ENCODE measurements at regions not wholly inside any gene's neighbourhood (a gene's known extent, or its start where the extent isn't known, plus 50 kb on each side); places are given as distances from the start of the nearest gene placed in this dataset.
"Not testable (repeated sequence)": the region's sequence is repeated elsewhere in the genome, so short reads cannot be mapped to it uniquely, and the experiment has no call there.

DNA sequence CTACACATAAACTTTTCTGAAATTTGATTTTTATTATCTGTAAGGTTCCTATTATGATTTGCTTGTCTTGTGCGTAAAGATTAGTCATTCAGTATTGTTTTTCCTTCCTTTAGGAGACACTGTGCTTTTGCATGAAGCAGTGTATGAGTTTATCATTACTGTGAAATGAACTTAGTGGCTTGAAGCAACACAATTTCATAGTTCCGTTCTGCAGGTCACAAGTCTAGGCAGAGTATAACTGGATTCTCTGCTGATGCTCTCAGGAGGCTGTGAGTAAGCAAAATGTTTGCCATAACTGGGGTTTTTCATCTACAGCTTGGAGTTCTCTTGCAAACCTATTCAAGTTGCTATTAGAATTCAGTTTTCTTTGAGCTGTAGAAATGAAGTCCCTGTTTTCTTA lies 1136.1 kb downstream of the OTOL1 start:
- DNase-seq (ENCODE audit: low spot score), result no peak

DNA sequence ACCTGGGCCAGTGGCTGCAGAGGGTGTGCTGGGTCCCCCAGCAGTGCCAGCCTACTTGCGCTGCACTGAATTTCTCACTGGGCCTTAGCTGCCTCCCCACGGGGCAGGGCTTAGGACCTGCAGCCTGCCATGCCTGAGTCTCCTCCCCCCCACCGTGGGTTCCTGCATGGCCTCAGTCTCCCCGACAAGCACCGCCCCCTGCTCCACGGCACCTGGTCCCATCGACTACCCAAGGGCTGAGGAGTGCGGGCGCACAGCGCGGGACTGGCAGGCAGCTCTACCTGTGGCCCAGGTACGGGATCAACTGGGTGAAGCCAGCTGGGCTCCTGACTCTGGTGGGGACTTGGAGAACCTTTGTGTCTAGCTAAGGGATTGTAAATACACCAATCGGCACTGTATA lies 1143.6 kb downstream of the OTOL1 start:
- DNase-seq (ENCODE audit: low spot score), result not testable (repeated sequence)

- DNase-seq (ENCODE audit: low spot score), result no peak
These were observed 1144.7 kb downstream of the OTOL1 start for GRCh38 chr3:162641317-162641716.

- DNase-seq (ENCODE audit: low spot score), result no peak
These were observed 1145.3 kb downstream of the OTOL1 start for GRCh38 chr3:162641907-162642306.

DNA sequence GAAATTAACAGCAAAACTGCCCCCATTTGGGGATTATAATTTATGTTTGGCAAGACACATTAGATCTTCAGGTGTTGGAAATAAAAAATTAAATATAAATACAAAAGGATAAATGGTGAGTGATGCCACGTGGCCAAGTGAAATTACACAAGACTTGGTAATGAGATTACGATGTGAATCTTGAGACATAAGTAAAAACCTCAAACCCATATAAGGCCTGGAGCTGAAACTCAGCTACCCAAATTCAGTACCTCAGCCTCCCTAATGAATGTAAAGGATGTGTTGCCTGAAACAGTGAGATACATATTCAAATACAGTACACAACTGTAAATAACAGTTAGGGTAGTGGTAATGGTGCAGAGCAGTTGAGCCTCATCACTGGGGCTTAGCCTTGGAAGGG lies 1146.6 kb downstream of the OTOL1 start:
- no peak for DNase-seq (ENCODE audit: low spot score)

DNA sequence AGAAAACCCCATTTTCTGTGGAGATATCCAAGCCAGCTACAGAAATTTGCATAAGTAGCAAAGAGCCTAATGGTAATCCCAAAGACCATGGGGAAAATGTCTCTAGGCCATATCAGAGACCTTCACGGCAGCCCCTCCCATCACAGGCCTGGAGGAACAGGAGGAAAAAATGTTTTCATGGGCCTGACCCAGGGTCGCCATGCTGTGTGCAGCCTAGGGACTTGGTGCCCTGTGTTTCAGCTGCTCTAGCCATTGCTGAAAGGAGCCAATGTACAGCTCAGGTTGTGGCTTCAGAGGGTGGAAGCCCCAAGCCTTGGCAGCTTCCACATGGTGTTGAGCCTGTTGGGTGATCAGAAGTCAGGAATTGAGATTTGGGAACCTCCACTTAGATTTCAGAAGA lies 1150.7 kb downstream of the OTOL1 start:
- DNase-seq (ENCODE audit: low spot score), result no peak

DNA sequence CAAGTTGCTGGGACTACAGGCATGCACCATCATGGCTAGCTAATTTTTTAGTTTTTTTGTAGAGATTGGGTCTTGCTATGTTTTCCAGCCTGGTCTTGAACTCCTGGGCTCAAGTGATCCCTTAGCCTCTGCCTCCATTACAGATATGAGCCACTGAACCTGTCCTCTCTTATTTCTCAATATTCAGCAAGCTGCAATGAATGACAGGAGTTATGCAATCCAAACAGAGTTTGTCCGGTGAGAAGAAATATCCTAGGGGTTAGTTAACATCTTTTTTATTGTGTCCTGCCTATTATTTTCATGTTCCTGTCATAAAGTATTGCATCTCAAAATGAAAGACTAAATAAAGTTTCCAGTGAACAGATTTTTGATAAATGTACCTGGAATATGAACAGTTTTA lies 1161.4 kb downstream of the OTOL1 start:
- DNase-seq (ENCODE audit: low spot score), result no peak

GRCh38 chr3:162665684-162666391 lies 1169.2 kb downstream of the OTOL1 start:
- no peak for DNase-seq (ENCODE audit: low spot score)

- DNase-seq (ENCODE audit: low spot score), result no peak
These were observed 1170.2 kb downstream of the OTOL1 start for GRCh38 chr3:162666835-162667234.

GRCh38 chr3:162670181-162670580 lies 1173.6 kb downstream of the OTOL1 start:
- no peak for DNase-seq (ENCODE audit: low spot score)

- no peak for DNase-seq (ENCODE audit: low spot score)
These were observed 1180.9 kb downstream of the OTOL1 start for GRCh38 chr3:162677475-162677874.

DNA sequence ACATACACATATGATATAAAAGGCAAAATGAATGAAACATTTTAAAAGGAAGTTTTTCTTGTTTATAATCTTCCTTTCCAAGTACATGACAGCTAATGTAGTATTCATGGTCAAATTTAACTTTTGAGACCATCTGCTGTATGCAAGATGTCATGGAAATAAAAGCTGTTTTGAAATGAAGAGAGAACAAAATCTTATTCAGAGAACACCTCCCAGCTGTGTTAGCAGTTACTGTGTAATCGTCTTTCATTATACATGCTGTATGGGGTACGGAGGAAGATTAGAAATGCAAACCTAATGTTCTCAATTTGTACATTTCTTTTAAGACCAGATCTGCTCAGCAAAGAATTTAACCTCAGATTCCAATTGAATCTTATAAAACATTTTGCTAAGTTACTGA lies 1182.3 kb downstream of the OTOL1 start:
- DNase-seq (ENCODE audit: low spot score), result no peak

GRCh38 chr3:162684260-162684659 lies 1187.7 kb downstream of the OTOL1 start:
- DNase-seq (ENCODE audit: low spot score), result no peak

DNA sequence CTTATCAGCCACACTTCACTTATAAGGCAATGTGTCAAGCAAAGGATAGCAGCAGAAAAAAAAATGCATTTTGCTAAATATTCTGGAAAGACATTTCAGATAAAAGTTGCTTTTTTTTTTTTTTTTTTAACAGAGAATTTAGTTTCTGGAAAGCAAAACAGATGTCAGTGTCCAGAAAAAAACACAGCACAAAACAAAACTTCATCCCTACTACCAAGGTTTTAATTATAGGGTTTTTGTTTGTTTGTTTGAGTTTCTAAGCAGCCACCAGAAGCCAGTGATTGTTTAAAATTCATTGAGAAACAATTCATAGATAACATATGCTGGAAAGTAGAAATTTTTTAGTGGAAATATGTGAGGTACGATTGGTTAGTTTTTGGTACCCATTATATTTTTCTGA lies 1202.7 kb downstream of the OTOL1 start:
- DNase-seq (ENCODE audit: low spot score), result no peak

DNA sequence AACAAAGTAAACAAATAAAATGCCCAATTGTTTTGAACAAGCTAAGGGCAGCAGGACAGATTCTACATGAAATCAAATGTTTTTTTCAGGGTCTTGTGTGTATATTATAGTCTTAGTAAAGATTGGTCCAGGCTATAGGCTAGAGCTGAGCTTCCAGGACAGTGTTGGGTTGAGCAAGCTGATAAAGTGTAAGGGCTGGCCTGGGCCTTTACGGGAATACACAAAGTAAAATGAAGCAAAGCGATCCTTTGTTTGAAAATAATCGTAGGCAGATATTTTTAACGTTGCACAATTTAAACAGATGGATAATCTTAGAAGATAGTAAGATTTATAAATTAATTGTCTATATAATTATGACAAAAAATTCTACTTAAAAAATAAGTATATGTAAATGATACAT lies 1204.6 kb downstream of the OTOL1 start:
- DNase-seq (ENCODE audit: low spot score), result no peak

DNA sequence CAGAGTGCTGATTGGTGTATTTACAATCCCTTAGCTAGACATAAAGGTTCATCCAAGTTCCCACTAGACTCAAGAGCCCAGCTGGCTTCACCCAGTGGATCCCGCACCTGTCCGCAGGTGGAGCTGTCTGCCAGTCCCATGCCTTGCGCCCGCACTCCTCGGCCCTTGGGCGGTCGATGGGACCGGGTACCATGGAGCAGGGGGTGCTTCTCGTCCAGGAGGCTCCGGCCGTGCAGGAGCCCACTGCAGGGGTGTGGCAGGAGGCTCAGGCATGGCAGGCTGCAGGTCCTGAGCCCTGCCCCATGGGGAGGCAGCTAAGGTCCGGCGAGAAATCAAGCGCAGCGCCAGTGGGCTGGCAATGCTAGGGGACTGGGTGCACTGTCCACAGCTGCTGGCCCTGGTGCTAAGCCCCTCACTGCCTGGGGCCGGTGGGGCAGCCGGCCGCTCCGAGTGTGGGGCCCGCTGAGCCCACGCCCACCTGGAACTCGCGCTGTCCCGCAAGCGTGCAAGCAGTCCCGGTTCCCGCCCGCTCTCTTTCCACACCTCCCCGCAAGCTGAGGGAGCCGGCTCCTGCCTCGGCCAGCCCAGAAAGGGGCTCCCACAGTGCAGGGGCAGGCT lies 1206.3 kb downstream of the OTOL1 start:
- no peak for DNase-seq (ENCODE audit: low spot score)

DNA sequence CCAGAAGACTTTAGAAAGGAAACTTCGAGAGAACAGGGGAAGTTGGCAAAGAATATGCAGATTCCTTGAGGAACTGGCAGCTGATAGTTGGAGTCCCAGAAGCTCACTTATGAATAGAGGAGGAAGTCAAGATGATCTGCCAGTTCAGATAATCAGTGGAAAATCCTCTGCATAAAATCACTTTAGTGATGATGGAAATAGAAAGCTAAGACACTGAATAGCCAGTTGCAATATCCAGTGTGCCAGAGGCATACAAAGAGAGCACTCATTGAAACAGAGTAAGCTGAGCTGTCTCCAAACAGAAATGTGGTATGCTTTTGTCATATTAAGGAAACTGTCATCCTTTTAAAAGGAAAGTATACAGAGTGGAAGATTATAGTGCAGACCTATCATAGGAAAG lies 1207.6 kb downstream of the OTOL1 start:
- DNase-seq (ENCODE audit: low spot score), result no peak

DNA sequence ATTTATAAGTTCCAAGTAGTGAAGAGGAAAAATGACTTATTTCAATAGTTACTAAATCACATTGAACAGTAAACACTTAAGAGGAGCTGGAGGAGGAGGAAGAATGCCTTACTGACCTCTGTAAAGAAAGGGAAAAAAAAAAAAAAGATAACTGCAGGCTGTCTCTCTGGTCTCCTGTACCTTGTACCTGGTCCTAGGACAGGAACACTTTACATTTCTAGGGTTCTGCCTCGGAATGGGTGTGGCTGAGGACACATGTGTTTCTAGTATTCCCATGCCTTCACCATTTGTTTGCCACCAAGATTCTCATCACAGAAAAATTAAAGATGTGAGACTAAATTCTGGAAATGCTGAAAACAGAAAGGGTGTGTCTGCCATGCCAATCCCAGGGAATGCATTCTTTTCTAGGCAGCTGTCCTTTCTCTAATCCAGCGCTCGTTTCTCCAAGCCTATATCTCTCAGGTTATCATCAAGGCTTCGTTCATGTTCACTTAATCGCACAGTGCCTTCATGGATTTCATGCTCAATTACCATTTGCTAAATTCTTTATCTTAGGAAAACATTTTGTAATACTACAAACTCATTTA lies 1208.3 kb downstream of the OTOL1 start:
- no peak for DNase-seq (ENCODE audit: low spot score)

GRCh38 chr3:162708394-162708793 lies 1211.8 kb downstream of the OTOL1 start:
- DNase-seq (ENCODE audit: low spot score), result not testable (repeated sequence)

GRCh38 chr3:162708942-162709706 lies 1212.5 kb downstream of the OTOL1 start:
- not testable (repeated sequence) for DNase-seq (ENCODE audit: low spot score)

DNA sequence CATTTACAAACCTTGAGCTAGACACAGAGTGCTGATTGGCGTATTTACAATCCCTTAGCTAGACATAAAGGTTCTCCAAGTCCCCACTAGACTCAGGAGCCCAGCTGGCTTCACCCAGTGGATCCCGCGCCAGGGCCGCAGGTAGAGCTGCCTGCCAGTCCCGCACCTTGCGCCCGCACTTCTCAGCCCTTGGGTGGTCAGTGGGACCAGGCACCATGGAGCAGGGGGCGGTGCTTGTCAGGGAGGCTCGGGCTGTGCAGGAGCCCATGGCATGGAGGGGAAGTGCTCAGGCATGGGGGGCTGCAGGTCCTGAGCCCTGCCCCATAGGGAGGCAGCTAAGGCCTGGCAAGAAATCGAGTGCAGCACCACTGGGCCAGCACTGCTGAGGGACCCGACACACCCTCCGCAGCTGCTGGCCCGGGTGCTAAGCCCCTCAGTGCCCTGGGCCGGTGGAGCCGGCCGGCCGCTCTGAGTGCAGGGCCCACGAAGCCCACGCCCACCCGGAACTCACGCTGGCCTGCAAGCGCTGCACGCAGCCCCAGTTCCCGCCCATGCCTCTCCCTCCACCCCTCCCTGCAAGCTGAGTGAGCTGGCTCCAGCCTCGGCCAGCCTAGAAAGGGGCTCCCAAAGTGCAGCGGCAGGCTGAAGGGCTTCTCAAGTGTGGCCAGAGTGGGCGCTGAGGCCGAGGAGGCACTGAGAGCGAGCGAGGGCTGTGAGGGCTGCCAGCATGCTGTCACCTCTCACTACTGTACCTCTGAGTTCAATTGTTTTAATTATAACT lies 1213.9 kb downstream of the OTOL1 start:
- DNase-seq (ENCODE audit: low spot score), result no peak

DNA sequence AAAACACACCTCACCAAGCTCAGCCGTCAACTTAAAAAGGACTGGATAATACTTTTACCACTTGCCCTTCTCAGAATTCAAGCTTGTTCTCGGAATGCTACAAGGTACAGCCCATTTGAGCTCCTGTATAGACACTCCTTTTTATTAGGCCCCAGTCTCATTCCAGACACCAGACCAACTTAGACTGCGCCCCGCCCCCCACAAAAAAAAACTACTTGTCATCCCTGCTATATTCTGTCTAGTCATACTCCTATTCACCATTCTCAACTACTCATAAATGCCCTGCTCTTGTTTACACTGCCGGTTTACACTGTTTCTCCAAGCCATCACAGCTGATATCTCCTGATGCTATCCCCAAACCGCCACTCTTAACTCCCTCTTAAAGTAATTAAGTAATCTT lies 1220.5 kb downstream of the OTOL1 start:
- not testable (repeated sequence) for DNase-seq (ENCODE audit: low spot score)
